ENCODE measurements at regions not wholly inside any gene's neighbourhood (a gene's known extent, or its start where the extent isn't known, plus 50 kb on each side); places are given as distances from the start of the nearest gene placed in this dataset.

DNA sequence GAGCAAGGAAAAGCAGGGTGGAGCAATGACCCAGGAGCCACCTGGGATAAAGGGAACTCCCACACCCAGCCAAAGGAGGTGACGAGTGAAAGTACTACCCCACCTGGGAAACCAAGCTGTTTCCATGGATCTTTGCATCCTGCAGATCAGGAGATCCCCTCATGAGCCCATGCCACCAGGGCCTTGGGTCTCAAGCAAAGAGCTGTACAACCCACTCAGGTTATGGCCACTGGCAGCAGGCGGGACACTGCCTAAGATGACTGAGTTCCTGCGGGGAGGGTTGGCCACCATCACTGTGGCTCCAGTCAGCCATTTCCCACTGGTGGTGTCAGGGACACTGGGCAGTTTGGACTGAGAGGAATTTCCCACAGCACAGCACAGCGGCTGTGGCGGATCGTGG is 225.7 kb downstream of the CDH9 start:
- H3K4me1 ChIP-seq (ENCODE audit: control insufficient read depth, insufficient read depth, low read length), result no peaks in the 10 kb centered on the region
- H3K4me3 ChIP-seq (ENCODE audit: low read depth in 2 of 2, low read length in 2 of 2), result no peak overlapping the region
- in situ Hi-C loops (cut with HindIII; ENCODE audit: low pct_unique_long_range_greater_than_20kb, low sequenced_read_pairs), result no loop called here
- no TSS peak for BruUV-seq (replicated peaks)
- H3K27me3 ChIP-seq (ENCODE audit: control insufficient read depth, insufficient read depth, low read length), result no peaks in the 10 kb centered on the region
- CTCF ChIA-PET, result no interaction called here
- H3K27ac ChIP-seq (ENCODE audit: low read length), result no peak overlapping the region
- TF ChIP-seq SIN3A (IDR thresholded peaks at IDR 0.05; ENCODE audit: borderline replicate concordance, insufficient read depth, low read depth, low read length) (no peak), TCF7L2 (IDR thresholded peaks at IDR 0.05; ENCODE audit: low read depth, low read length) (no peak), POLR2AphosphoS5 (IDR thresholded peaks at IDR 0.05; ENCODE audit: low read depth, low read length) (no peak)
- TF ChIP-seq, protein P1, sequence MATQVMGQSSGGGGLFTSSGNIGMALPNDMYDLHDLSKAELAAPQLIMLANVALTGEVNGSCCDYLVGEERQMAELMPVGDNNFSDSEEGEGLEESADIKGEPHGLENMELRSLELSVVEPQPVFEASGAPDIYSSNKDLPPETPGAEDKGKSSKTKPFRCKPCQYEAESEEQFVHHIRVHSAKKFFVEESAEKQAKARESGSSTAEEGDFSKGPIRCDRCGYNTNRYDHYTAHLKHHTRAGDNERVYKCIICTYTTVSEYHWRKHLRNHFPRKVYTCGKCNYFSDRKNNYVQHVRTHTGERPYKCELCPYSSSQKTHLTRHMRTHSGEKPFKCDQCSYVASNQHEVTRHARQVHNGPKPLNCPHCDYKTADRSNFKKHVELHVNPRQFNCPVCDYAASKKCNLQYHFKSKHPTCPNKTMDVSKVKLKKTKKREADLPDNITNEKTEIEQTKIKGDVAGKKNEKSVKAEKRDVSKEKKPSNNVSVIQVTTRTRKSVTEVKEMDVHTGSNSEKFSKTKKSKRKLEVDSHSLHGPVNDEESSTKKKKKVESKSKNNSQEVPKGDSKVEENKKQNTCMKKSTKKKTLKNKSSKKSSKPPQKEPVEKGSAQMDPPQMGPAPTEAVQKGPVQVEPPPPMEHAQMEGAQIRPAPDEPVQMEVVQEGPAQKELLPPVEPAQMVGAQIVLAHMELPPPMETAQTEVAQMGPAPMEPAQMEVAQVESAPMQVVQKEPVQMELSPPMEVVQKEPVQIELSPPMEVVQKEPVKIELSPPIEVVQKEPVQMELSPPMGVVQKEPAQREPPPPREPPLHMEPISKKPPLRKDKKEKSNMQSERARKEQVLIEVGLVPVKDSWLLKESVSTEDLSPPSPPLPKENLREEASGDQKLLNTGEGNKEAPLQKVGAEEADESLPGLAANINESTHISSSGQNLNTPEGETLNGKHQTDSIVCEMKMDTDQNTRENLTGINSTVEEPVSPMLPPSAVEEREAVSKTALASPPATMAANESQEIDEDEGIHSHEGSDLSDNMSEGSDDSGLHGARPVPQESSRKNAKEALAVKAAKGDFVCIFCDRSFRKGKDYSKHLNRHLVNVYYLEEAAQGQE (IDR thresholded peaks at IDR 0.05; ENCODE audit: insufficient read depth in 1 of 2, low read depth in 2 of 2, low read length in 1 of 2), result no peak
- TF ChIP-seq, protein P2, sequence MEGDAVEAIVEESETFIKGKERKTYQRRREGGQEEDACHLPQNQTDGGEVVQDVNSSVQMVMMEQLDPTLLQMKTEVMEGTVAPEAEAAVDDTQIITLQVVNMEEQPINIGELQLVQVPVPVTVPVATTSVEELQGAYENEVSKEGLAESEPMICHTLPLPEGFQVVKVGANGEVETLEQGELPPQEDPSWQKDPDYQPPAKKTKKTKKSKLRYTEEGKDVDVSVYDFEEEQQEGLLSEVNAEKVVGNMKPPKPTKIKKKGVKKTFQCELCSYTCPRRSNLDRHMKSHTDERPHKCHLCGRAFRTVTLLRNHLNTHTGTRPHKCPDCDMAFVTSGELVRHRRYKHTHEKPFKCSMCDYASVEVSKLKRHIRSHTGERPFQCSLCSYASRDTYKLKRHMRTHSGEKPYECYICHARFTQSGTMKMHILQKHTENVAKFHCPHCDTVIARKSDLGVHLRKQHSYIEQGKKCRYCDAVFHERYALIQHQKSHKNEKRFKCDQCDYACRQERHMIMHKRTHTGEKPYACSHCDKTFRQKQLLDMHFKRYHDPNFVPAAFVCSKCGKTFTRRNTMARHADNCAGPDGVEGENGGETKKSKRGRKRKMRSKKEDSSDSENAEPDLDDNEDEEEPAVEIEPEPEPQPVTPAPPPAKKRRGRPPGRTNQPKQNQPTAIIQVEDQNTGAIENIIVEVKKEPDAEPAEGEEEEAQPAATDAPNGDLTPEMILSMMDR (IDR thresholded peaks at IDR 0.05), result no peak
- no peaks in the 10 kb centered on the region for H3K36me3 ChIP-seq (ENCODE audit: control insufficient read depth, insufficient read depth, low read length)
- intact Hi-C loops (cut with micrococcal nuclease; ENCODE audit: unreplicated experiment), result no loop called here
- ATAC-seq, result no peak
- POLR2A ChIA-PET, result no interaction called here
- 0 out of 2 replicates have a peak, but pooled peaks cover 3% of the 10 kb centered on the region for H3K9me3 ChIP-seq (ENCODE audit: control insufficient read depth, insufficient read depth, low read depth, low read length)
- DNase-seq (ENCODE audit: low read depth, low spot score), result no peak

DNA sequence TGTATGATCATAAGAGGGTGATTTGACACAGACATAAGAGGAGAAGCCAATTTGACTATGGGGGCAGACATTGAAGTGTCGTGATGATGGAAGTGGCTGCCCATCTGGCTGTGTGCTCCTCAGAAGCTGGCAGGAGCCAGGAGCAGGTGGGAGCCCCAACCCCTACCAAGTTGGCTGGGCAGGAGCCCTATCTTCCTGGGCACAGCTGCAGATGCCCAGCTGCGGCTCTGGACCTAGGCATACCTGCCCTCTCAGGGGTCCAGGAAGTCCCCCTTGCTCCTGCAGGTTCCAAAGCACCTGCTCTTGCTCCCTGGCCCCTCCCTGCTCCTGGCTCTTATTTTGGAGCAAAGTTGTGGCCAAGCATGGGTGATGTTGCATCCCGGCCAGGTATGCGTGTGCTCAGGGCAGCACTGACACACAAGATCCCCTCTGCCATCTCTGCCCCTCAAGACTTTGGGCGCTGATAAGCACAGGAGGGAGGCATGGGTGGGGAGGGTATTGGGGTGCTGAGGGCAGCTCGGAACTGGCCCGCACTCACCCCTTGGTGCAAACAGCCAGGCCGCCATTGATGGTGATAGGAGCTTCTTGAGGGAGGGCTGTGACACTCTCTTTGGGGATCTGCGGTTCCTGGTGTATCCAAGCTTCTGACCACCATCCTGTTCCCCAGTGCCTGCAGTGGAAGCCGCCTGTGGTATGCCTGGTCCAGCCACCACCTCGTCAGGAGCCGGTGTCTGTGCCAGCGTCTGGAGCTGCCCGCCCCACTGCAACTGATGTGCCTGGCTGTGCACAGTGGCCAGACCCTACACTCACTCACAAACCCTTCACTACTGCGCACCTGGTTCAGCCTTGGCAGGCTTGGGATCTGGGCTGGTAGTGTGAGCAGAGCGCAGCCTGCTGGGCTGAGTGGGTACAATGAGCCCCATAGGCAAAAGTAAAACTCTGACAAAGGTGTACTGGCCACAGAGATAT is 230.9 kb downstream of the CDH9 start:
- no TSS peak for BruUV-seq (replicated peaks)
- Histone ChIP-seq H3K4me3 (ENCODE audit: low read depth in 2 of 2, low read length in 2 of 2) (no peak overlapping the region), H3K4me1 (ENCODE audit: control insufficient read depth, insufficient read depth, low read length) (no peaks in the 10 kb centered on the region), H3K36me3 (ENCODE audit: control insufficient read depth, insufficient read depth, low read length) (no peaks in the 10 kb centered on the region), H3K9me3 (ENCODE audit: control insufficient read depth, insufficient read depth, low read depth, low read length) (peaks cover 33% of the 10 kb centered on the region), H3K27me3 (ENCODE audit: control insufficient read depth, insufficient read depth, low read length) (no peaks in the 10 kb centered on the region), H3K27ac (ENCODE audit: low read length) (no peak overlapping the region)
- in situ Hi-C loops (cut with HindIII; ENCODE audit: low pct_unique_long_range_greater_than_20kb, low sequenced_read_pairs), result no loop called here
- intact Hi-C loops (cut with micrococcal nuclease; ENCODE audit: unreplicated experiment), result no loop called here
- ChIA-PET CTCF (no interaction called here), POLR2A (no interaction called here)
- ATAC-seq (no peak), DNase-seq (ENCODE audit: low read depth, low spot score) (no peak)
- TF ChIP-seq, protein P1 (IDR thresholded peaks at IDR 0.05; ENCODE audit: insufficient read depth in 1 of 2, low read depth in 2 of 2, low read length in 1 of 2), result no peak
- TF ChIP-seq, protein P2 (IDR thresholded peaks at IDR 0.05), result no peak
